Epithelial cell of esophagus (primary cell): ENCODE measurements at regions not wholly inside any gene's neighbourhood (a gene's known extent, or its start where the extent isn't known, plus 50 kb on each side); places are given as distances from the start of the nearest gene placed in this dataset.
"Not testable (repeated sequence)": the region's sequence is repeated elsewhere in the genome, so short reads cannot be mapped to it uniquely, and the experiment has no call there.

ENCODE experiments used
- DNase-seq: peaks from one replicate; pipeline ENCODE4 v3.0.0; 2010; ENCODE audit warnings: low read depth
- H3K4me3 ChIP-seq: 2 replicates; pipeline ENCODE4 v1.5.1; 2011; ENCODE audit warnings: mild to moderate bottlenecking, low read length, control low read depth
- CTCF ChIP-seq: IDR thresholded peaks from 2 replicates; pipeline ENCODE4 v1.5.1; 2011; ENCODE audit warnings: low read depth, mild to moderate bottlenecking, low read length, control low read depth, inconsistent platforms; ENCODE audit not compliant: insufficient read depth; ENCODE audit errors: missing control alignments

GRCh38 chr19:13696839-13697238 is 67.5 kb upstream of the MRI1 start:
- DNase-seq: no peak
- H3K4me3 ChIP-seq: no peak overlapping the region
- no peak for TF ChIP-seq CTCF

DNA sequence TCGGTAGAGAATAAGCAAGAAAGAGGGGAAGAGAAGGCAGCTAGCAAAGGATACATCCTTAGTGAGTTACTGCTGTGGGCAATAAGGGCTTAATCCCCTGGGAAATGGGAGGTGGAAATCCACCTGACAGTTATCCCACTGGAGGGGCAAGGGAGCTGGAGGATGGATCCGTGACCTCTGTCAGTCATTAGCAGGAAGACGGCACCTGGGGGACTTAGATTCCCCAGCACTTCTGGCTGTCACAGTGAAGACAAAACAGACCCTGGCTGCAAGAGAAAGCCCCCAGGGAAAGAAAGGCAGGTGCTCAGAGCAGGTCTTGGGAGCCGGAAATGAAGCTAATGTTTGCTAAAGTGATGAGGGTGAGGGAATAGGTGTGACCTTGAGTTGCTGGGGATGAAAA is 70.4 kb upstream of the MRI1 start:
- H3K4me3 ChIP-seq: no peak overlapping the region
- no peak for DNase-seq
- no peak for TF ChIP-seq CTCF

DNA sequence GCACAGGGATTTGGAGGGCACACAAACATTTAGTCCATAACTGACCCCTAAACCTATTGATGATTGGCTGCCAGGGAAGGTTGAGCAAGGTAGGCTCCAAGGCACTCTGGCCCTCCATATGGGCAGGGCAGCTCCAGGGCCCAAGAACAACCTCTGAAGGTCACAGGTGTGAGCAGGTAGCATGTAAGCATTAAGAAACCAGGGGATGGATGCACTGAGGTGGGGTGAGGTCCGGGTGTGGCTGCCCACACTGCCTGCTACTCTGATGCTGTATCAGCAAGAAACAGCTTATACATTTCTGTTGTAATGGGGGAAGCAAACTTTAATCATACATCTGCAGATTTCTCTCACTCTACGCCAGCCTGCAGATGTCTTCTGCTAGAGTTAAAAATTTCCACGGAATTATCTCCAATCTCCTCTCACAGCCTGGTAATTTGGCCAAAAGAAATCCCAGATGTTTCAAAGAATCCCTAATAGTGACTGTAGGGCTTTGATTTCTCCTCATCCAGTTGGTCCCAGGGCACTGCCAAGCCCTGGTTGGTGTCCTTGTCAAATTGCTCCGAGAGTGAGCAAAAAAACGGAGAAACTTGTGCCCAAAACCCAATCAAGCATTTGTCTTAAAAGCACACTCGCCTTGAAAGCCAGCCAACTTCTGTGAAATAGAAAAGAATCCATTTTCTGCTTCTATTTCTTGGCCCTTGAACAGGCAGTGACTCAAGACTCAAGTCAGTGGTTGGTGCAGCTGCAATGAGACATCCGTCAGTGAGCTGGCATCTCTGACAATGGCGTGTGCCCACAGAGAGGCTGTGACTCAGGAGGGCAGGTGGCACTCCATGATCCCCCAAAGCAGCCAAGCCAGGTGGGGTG is 72.5 kb upstream of the MRI1 start:
- DNase-seq: peak; percentile 56
- no peak for TF ChIP-seq CTCF
- no peak overlapping the region for H3K4me3 ChIP-seq

GRCh38 chr19:13689085-13689484 is 75.2 kb upstream of the MRI1 start:
- no peak for DNase-seq

DNA sequence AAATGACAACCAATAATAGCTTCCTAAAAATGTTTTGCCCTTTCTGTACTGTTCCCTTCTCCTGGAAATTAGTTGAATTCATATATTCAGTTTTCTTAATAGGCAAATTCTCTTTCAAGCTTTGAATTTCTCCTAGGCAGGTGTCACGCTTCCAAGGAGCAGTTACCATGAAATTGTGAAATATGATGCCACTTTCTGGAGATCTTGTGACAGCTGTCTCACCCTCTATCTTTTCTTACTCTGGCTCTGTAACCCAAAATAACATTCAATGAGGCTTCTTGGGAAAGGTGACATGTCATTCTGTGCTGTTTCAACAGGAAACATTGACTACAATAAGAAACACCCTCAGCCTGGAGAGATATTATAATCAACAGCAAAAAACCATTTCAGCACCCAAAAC is 80.3 kb upstream of the MRI1 start:
- H3K4me3 ChIP-seq: no peak overlapping the region
- TF ChIP-seq CTCF: no peak
- DNase-seq: no peak

More at GRCh38 chr19:13689085-13689484, 75.2 kb upstream of the MRI1 start:
- no peak for TF ChIP-seq CTCF
- no peak overlapping the region for H3K4me3 ChIP-seq

DNA sequence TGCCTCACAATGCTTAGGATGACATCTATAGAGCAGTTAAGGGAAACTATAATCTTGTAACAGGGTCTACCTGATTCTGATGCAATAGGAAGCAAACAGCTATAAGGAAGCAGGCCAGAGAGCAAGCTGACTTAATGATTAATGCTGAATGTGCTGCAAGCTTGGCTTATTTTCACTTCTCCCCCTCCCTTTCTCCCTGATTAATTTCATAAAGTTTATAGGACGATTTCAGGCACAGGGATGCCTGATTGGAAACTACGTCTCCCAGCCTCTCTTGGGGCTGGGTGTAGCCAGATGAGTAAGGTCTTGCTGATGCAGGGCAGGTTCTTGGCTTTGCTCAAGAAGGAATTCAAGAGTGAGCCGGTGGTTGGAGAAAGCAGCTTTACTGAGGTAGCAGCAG is 82.8 kb upstream of the MRI1 start:
- no peak for TF ChIP-seq CTCF
- H3K4me3 ChIP-seq: no peak overlapping the region
- DNase-seq: no peak

DNA sequence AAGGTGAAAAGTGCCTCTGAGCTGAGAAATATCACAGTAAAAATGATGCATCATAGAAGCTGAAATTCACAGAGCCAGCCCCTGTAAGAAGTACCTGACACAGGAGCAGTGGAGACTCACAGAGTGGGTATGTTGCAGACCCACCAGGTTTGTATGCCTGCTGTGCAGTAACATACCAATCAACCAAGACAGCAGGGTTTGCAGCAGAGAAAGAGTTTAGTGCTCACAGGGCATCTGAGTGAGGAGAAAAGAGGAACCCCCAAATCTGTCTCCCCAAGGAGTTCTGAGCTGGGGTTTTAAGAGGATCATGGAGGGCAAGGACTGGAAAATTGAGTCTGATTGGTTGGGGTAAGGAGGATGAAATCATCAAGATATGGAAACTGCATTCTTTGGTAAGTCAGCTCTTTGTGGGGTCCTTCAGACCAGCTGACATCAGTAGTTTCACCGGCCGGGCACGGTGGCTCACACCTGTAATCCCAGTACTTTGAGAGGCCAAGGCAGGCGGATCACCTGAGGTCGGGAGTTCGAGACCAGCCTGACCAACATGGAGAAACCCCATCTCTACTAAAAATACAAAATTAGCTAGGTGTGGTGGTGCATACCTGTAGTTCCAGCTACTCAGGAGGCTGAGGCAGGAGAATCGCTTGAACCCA is 83.5 kb upstream of the MRI1 start:
- H3K4me3 ChIP-seq, DNase-seq: not testable (repeated sequence)

GRCh38 chr19:13676967-13677366 is 87.4 kb upstream of the MRI1 start:
- H3K4me3 ChIP-seq, DNase-seq: not testable (repeated sequence)

DNA sequence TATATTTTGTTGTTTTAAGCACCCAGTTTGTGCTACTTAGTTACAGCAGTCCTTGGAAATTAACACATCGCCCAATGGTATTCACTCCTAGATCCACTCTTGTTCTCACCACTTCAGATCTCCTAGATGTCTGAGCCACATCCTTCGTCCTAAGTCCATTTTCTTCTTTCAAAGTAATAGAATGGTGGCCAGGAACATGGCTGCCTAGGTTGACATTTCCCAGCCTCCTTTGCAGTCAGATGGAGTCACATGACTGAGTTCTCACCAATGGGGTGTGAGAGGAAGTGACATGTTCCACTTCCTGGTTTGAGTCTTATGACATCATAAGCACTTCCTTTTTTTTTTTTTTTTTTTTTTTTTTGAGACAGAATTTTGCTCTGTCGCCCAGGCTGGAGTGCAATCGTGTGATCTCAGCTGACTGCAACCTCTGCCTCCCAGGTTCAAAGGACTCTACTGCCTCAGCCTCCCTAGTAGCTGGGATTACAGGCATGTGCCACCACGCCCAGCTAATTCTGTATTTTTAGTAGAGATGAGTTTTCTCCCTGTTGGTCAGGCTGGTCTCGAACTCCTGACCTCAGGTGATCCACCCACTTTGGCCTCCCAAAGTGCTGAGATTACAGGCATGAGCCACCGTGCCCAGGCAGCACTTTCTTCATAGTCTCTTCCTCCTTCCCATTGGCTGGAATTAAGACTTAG is 91.7 kb upstream of the MRI1 start:
- H3K4me3 ChIP-seq, DNase-seq: not testable (repeated sequence)
